ENCODE measurements at regions not wholly inside any gene's neighbourhood (a gene's known extent, or its start where the extent isn't known, plus 50 kb on each side); places are given as distances from the start of the nearest gene placed in this dataset.

DNA sequence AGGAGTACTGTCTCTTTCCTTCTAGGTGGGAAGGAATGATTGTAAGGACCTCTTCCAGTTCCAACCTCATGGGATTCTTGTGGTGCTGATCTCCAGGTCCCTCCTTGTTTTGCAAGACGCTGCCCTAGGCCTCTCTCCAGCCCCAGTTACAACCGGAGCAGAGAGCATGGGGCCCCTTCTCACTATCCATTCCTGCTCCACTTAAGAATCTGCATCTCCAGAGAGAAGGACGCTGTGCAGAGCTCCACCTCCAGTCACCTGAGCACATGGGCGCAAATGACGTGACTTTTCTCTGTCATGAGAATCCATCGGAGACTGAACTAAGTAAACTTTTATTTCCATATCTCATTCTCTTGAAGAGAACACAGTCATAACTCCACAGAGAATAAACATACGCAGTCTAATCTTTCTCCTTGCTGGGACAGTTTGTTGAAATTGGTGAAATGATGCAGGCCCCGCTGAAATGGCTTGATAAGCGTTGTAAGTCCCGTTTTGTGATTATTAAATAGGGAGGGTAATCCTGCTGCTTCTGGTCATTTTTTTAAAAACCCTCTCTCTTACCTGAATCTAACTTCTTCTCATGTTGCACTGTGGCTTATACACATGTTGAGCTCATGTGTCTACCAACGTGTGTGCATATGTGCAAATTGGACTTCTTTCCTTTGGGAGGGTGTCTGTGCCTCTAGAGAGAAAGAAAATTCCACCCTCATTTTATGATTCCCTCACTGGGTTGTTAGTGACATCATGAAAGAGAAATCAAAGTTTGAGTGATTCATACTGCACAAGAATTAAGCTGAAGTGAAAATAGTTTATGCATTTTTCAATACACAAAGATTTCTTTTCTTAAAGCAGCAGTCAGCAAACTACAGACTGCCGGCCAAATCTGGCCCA lies 133.2 kb upstream of the TBX20 start:
- TF ChIP-seq EZH2 (IDR thresholded peaks at IDR 0.05; ENCODE audit: borderline replicate concordance, low read depth, low read length, severe bottlenecking): no peak
- TF ChIP-seq, protein P1, sequence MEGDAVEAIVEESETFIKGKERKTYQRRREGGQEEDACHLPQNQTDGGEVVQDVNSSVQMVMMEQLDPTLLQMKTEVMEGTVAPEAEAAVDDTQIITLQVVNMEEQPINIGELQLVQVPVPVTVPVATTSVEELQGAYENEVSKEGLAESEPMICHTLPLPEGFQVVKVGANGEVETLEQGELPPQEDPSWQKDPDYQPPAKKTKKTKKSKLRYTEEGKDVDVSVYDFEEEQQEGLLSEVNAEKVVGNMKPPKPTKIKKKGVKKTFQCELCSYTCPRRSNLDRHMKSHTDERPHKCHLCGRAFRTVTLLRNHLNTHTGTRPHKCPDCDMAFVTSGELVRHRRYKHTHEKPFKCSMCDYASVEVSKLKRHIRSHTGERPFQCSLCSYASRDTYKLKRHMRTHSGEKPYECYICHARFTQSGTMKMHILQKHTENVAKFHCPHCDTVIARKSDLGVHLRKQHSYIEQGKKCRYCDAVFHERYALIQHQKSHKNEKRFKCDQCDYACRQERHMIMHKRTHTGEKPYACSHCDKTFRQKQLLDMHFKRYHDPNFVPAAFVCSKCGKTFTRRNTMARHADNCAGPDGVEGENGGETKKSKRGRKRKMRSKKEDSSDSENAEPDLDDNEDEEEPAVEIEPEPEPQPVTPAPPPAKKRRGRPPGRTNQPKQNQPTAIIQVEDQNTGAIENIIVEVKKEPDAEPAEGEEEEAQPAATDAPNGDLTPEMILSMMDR (IDR thresholded peaks at IDR 0.05; ENCODE audit: borderline replicate concordance, extremely low read depth, low read length, poor library complexity, severe bottlenecking): no peak

Measured in DND-41 (cell line).